SK-N-SH treated with all-trans-retinoic acid at 6 μM for 48 hours (cell line): ENCODE measurements at regions not wholly inside any gene's neighbourhood (a gene's known extent, or its start where the extent isn't known, plus 50 kb on each side); places are given as distances from the start of the nearest gene placed in this dataset.

Source experiments
- ATAC-seq: fragments of 200-7000 bp; cut with Tn5 transposase; 3 replicates; pipeline ENCODE4 v1.9.1; 2020; ENCODE audit warnings: mild to moderate bottlenecking, moderate library complexity
- ARNTL ChIP-seq: fragments of 450-650 bp; formaldehyde crosslinking; IDR thresholded peaks from 2 replicates; pipeline ENCODE4 v1.5.0; 2020; ENCODE audit warnings: low read depth, mild to moderate bottlenecking, moderate library complexity, borderline replicate concordance
- BACH2 ChIP-seq: fragments of 250-450 bp; sonication (Bioruptor Pico); IDR thresholded peaks from 2 replicates; pipeline ENCODE4 v1.9.0; 2021; ENCODE audit warnings: mild to moderate bottlenecking, borderline replicate concordance
- CSDC2 ChIP-seq: fragments of 250-450 bp; sonication (Bioruptor Pico); IDR thresholded peaks from 2 replicates; pipeline ENCODE4 v1.5.0; 2020; ENCODE audit warnings: mild to moderate bottlenecking, moderate library complexity
- GLIS3 ChIP-seq: fragments of 250-450 bp; sonication (Bioruptor Pico); IDR thresholded peaks from 2 replicates; pipeline ENCODE4 v1.5.0; 2020; ENCODE audit warnings: mild to moderate bottlenecking, moderate library complexity
- ISL1 ChIP-seq: fragments of 250-450 bp; sonication (Bioruptor Pico); IDR thresholded peaks from 2 replicates; pipeline ENCODE4 v2.1.2; 2022; ENCODE audit warnings: mild to moderate bottlenecking, moderate library complexity
- OSR1 ChIP-seq: fragments of 250-450 bp; sonication (Bioruptor Pico); IDR thresholded peaks from 2 replicates; pipeline ENCODE4 v1.8.0; 2022; ENCODE audit warnings: moderate library complexity, mild to moderate bottlenecking, inconsistent platforms
- PPARA ChIP-seq: fragments of 250-450 bp; sonication (Bioruptor Pico); IDR thresholded peaks from 2 replicates; pipeline ENCODE4 v1.5.0; 2020; ENCODE audit warnings: mild to moderate bottlenecking, borderline replicate concordance
- RARB ChIP-seq: fragments of 250-450 bp; sonication (Bioruptor Pico); IDR thresholded peaks from 2 replicates; pipeline ENCODE4 v1.8.0; 2021; ENCODE audit warnings: mild to moderate bottlenecking, moderate library complexity
- SNAI2 ChIP-seq: fragments of 250-450 bp; sonication (Bioruptor Pico); IDR thresholded peaks from 2 replicates; pipeline ENCODE4 v1.5.0; 2020; ENCODE audit warnings: mild to moderate bottlenecking, moderate library complexity
- TCF4 ChIP-seq: fragments of 250-450 bp; sonication (Bioruptor Pico); IDR thresholded peaks from 2 replicates; pipeline ENCODE4 v1.8.0; 2021; ENCODE audit warnings: mild to moderate bottlenecking, moderate library complexity, borderline replicate concordance
- TOX ChIP-seq: fragments of 250-450 bp; sonication (Bioruptor Pico); IDR thresholded peaks from 2 replicates; pipeline ENCODE4 v1.8.0; 2021; ENCODE audit warnings: mild to moderate bottlenecking, moderate library complexity, borderline replicate concordance
- ZFP30 ChIP-seq: fragments of 450-650 bp; formaldehyde crosslinking; IDR thresholded peaks from 2 replicates; pipeline ENCODE4 v1.5.0; 2022; ENCODE audit warnings: mild to moderate bottlenecking, moderate library complexity
- ZNF565 ChIP-seq: fragments of 450-650 bp; formaldehyde crosslinking; conservative IDR thresholded peaks from 2 replicates; pipeline ENCODE4 v1.5.0; 2020; ENCODE audit warnings: low read depth, mild to moderate bottlenecking, moderate library complexity
- ZNF70 ChIP-seq: fragments of 450-650 bp; formaldehyde crosslinking; IDR thresholded peaks from 2 replicates; pipeline ENCODE4 v1.5.0; 2020; ENCODE audit warnings: mild to moderate bottlenecking, moderate library complexity
- ZNF8 ChIP-seq: fragments of 450-650 bp; formaldehyde crosslinking; IDR thresholded peaks from 2 replicates; pipeline ENCODE4 v1.5.0; 2020; ENCODE audit warnings: mild to moderate bottlenecking, moderate library complexity
- TF ChIP-seq, protein P1 (sequence below): fragments of 250-450 bp; sonication (Bioruptor Pico); IDR thresholded peaks from 2 replicates; pipeline ENCODE4 v1.5.0; 2020; ENCODE audit warnings: mild to moderate bottlenecking, moderate library complexity
- TF ChIP-seq, protein P2 (sequence below): fragments of 250-450 bp; sonication (Bioruptor Pico); IDR thresholded peaks from 2 replicates; pipeline ENCODE4 v1.8.0; 2020; ENCODE audit warnings: mild to moderate bottlenecking, moderate library complexity, borderline replicate concordance
- TF ChIP-seq, protein P3 (sequence below): fragments of 250-450 bp; sonication (Bioruptor Pico); IDR thresholded peaks from 2 replicates; pipeline ENCODE4 v1.5.1; 2020; ENCODE audit warnings: low read depth, mild to moderate bottlenecking, moderate library complexity
- TF ChIP-seq, protein P4 (sequence below): fragments of 250-450 bp; sonication (Bioruptor Pico); IDR thresholded peaks from 2 replicates; pipeline ENCODE4 v1.5.1; 2021; ENCODE audit warnings: mild to moderate bottlenecking, moderate library complexity
- TF ChIP-seq, protein P5 (sequence below): fragments of 250-450 bp; sonication (Bioruptor Pico); IDR thresholded peaks from 2 replicates; pipeline ENCODE4 v1.8.0; 2021; ENCODE audit warnings: low read depth, mild to moderate bottlenecking, moderate library complexity, borderline replicate concordance

DNA sequence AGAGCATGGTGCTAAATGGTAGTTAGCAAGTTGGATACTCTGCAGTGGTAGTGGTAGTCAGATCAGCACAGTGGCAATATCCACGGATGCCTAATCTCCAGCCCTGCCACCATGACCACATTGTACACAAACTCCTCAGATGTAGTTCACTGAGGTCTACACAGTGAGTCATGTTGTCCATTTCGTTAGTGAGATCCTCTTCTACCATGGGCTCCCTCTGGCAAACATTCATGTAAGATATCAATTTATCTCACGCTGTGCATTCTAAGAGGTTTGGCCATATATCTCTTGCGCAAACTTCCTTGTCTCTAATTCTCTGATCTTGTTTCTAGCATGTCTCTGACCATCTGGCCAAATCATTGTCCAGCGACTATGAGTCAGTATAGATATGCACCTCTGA lies 58.2 kb downstream of the POLR1D start:
- no peak for TF ChIP-seq ZFP30 (CRISPR knock-in tag)
- TF ChIP-seq, protein P1, sequence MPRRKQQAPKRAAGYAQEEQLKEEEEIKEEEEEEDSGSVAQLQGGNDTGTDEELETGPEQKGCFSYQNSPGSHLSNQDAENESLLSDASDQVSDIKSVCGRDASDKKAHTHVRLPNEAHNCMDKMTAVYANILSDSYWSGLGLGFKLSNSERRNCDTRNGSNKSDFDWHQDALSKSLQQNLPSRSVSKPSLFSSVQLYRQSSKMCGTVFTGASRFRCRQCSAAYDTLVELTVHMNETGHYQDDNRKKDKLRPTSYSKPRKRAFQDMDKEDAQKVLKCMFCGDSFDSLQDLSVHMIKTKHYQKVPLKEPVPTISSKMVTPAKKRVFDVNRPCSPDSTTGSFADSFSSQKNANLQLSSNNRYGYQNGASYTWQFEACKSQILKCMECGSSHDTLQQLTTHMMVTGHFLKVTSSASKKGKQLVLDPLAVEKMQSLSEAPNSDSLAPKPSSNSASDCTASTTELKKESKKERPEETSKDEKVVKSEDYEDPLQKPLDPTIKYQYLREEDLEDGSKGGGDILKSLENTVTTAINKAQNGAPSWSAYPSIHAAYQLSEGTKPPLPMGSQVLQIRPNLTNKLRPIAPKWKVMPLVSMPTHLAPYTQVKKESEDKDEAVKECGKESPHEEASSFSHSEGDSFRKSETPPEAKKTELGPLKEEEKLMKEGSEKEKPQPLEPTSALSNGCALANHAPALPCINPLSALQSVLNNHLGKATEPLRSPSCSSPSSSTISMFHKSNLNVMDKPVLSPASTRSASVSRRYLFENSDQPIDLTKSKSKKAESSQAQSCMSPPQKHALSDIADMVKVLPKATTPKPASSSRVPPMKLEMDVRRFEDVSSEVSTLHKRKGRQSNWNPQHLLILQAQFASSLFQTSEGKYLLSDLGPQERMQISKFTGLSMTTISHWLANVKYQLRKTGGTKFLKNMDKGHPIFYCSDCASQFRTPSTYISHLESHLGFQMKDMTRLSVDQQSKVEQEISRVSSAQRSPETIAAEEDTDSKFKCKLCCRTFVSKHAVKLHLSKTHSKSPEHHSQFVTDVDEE = no peak
- TF ChIP-seq ZNF70 (CRISPR knock-in tag) = no peak
- no peak for TF ChIP-seq ISL1 (CRISPR knock-in tag)
- no peak for TF ChIP-seq ARNTL (CRISPR knock-in tag)
- ATAC-seq = no peak

DNA sequence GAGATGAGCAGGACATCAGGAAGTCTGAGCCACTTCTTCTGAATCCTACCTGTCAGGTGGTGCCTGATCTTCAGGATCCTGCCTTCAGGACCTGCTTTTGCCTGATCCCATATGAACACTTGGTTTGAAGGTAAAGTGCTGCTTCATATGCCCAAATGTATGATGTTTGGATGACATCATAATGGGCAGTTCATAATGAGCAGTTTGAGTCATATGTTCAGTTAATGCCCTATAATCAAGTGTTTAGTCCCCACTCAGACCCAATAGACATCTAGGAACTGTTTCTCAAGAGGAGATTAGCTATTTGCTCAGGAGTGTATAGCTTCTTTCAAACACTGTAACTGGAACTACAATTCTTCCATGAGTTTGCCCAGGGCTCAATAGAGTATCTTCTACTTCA lies 58.8 kb downstream of the POLR1D start:
- no peak for ATAC-seq
- TF ChIP-seq TOX (CRISPR knock-in tag) (no peak), SNAI2 (CRISPR knock-in tag) (no peak), OSR1 (no peak), ISL1 (CRISPR knock-in tag) (no peak), GLIS3 (CRISPR knock-in tag) (no peak), TCF4 (CRISPR knock-in tag) (no peak), ZNF8 (CRISPR knock-in tag) (no peak), RARB (CRISPR knock-in tag) (no peak), ARNTL (CRISPR knock-in tag) (no peak), BACH2 (CRISPR knock-in tag) (no peak), ZNF565 (CRISPR knock-in tag) (no peak), ZNF70 (CRISPR knock-in tag) (no peak), CSDC2 (CRISPR knock-in tag) (no peak), PPARA (CRISPR knock-in tag) (no peak)
- TF ChIP-seq, protein P1 = no peak
- TF ChIP-seq, protein P2, sequence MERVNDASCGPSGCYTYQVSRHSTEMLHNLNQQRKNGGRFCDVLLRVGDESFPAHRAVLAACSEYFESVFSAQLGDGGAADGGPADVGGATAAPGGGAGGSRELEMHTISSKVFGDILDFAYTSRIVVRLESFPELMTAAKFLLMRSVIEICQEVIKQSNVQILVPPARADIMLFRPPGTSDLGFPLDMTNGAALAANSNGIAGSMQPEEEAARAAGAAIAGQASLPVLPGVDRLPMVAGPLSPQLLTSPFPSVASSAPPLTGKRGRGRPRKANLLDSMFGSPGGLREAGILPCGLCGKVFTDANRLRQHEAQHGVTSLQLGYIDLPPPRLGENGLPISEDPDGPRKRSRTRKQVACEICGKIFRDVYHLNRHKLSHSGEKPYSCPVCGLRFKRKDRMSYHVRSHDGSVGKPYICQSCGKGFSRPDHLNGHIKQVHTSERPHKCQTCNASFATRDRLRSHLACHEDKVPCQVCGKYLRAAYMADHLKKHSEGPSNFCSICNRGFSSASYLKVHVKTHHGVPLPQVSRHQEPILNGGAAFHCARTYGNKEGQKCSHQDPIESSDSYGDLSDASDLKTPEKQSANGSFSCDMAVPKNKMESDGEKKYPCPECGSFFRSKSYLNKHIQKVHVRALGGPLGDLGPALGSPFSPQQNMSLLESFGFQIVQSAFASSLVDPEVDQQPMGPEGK (CRISPR knock-in tag) = no peak
- TF ChIP-seq, protein P3, sequence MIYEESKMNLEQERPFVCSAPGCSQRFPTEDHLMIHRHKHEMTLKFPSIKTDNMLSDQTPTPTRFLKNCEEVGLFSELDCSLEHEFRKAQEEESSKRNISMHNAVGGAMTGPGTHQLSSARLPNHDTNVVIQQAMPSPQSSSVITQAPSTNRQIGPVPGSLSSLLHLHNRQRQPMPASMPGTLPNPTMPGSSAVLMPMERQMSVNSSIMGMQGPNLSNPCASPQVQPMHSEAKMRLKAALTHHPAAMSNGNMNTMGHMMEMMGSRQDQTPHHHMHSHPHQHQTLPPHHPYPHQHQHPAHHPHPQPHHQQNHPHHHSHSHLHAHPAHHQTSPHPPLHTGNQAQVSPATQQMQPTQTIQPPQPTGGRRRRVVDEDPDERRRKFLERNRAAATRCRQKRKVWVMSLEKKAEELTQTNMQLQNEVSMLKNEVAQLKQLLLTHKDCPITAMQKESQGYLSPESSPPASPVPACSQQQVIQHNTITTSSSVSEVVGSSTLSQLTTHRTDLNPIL (CRISPR knock-in tag) = no peak
- TF ChIP-seq, protein P4, sequence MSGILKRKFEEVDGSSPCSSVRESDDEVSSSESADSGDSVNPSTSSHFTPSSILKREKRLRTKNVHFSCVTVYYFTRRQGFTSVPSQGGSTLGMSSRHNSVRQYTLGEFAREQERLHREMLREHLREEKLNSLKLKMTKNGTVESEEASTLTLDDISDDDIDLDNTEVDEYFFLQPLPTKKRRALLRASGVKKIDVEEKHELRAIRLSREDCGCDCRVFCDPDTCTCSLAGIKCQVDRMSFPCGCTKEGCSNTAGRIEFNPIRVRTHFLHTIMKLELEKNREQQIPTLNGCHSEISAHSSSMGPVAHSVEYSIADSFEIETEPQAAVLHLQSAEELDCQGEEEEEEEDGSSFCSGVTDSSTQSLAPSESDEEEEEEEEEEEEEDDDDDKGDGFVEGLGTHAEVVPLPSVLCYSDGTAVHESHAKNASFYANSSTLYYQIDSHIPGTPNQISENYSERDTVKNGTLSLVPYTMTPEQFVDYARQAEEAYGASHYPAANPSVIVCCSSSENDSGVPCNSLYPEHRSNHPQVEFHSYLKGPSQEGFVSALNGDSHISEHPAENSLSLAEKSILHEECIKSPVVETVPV = no peak
- TF ChIP-seq, protein P5, sequence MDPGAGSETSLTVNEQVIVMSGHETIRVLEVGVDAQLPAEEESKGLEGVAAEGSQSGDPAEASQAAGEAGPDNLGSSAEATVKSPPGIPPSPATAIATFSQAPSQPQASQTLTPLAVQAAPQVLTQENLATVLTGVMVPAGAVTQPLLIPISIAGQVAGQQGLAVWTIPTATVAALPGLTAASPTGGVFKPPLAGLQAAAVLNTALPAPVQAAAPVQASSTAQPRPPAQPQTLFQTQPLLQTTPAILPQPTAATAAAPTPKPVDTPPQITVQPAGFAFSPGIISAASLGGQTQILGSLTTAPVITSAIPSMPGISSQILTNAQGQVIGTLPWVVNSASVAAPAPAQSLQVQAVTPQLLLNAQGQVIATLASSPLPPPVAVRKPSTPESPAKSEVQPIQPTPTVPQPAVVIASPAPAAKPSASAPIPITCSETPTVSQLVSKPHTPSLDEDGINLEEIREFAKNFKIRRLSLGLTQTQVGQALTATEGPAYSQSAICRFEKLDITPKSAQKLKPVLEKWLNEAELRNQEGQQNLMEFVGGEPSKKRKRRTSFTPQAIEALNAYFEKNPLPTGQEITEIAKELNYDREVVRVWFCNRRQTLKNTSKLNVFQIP = no peak
- TF ChIP-seq, all 23 proteins: peak for 0
